ENCODE measurements at regions not wholly inside any gene's neighbourhood (a gene's known extent, or its start where the extent isn't known, plus 50 kb on each side); places are given as distances from the start of the nearest gene placed in this dataset.

- Histone ChIP-seq H3K27me3 (ENCODE audit: control insufficient read depth in 1 of 2, insufficient read depth in 2 of 2, low read length in 1 of 2) (no peaks in the 10 kb centered on the region), H3K4me3 (ENCODE audit: low read length in 2 of 2) (no peak overlapping the region), H3K27ac (ENCODE audit: low read depth in 1 of 2, low read length in 2 of 2) (no peak overlapping the region), H3K36me3 (ENCODE audit: control insufficient read depth in 1 of 2, insufficient read depth in 2 of 2, low read length in 1 of 2) (no peaks in the 10 kb centered on the region), H3K4me1 (ENCODE audit: control insufficient read depth in 1 of 2, insufficient read depth in 2 of 2, low read length in 2 of 2) (no peaks in the 10 kb centered on the region), H3K9me3 (ENCODE audit: control insufficient read depth, low read length) (no peaks in the 10 kb centered on the region)
- DNase-seq (no peak), ATAC-seq (ENCODE audit: low FRiP score) (no peak)
- intact Hi-C loops (cut with DNase I), result no loop called here
- WGBS, 2 donors, result 94% methylated on average over 7 of the region's 7 CpGs
Measured at GRCh38 chr7:36038063-36038721, 114.9 kb upstream of the EEPD1 start.

- H3K27me3 ChIP-seq (ENCODE audit: control insufficient read depth in 1 of 2, insufficient read depth in 2 of 2, low read length in 1 of 2), result no peaks in the 10 kb centered on the region
- H3K36me3 ChIP-seq (ENCODE audit: control insufficient read depth in 1 of 2, insufficient read depth in 2 of 2, low read length in 1 of 2), result no peaks in the 10 kb centered on the region
- ATAC-seq (ENCODE audit: low FRiP score) (no peak), DNase-seq (no peak)
- no peak overlapping the region for H3K27ac ChIP-seq (ENCODE audit: low read depth in 1 of 2, low read length in 2 of 2)
- no peaks in the 10 kb centered on the region for H3K4me1 ChIP-seq (ENCODE audit: control insufficient read depth in 1 of 2, insufficient read depth in 2 of 2, low read length in 2 of 2)
- no peaks in the 10 kb centered on the region for H3K9me3 ChIP-seq (ENCODE audit: control insufficient read depth, low read length)
- 80 to 90% methylated on average over 11 of the region's 11 CpGs for WGBS, 2 donors
- no peak overlapping the region for H3K4me3 ChIP-seq (ENCODE audit: low read length in 2 of 2)
- intact Hi-C loops (cut with DNase I), result no loop called here
Measured at GRCh38 chr7:36039243-36039642, 113.8 kb upstream of the EEPD1 start.

GRCh38 chr7:36039671-36040070, 113.4 kb upstream of the EEPD1 start:
- intact Hi-C loops (cut with DNase I), result no loop called here
- H3K4me1 ChIP-seq (ENCODE audit: control insufficient read depth in 1 of 2, insufficient read depth in 2 of 2, low read length in 2 of 2), result no peaks in the 10 kb centered on the region
- 74 to 80% methylated on average over 3 of the region's 3 CpGs for WGBS, 2 donors

GRCh38 chr7:36040679-36041078, 112.4 kb upstream of the EEPD1 start:
- no peaks in the 10 kb centered on the region for H3K36me3 ChIP-seq (ENCODE audit: control insufficient read depth in 1 of 2, insufficient read depth in 2 of 2, low read length in 1 of 2)
- H3K4me3 ChIP-seq (ENCODE audit: low read length in 2 of 2), result no peak overlapping the region
- no peak for ATAC-seq (ENCODE audit: low FRiP score)
- no peaks in the 10 kb centered on the region for H3K9me3 ChIP-seq (ENCODE audit: control insufficient read depth, low read length)
- intact Hi-C loops (cut with DNase I), result no loop called here
- 75 to 84% methylated on average over 3 of the region's 3 CpGs for WGBS, 2 donors
- peaks cover 4 to 6% of the 10 kb centered on the region in 2 donors for H3K4me1 ChIP-seq (ENCODE audit: control insufficient read depth in 1 of 2, insufficient read depth in 2 of 2, low read length in 2 of 2)
- no peaks in the 10 kb centered on the region for H3K27me3 ChIP-seq (ENCODE audit: control insufficient read depth in 1 of 2, insufficient read depth in 2 of 2, low read length in 1 of 2)
- no peak for DNase-seq
- H3K27ac ChIP-seq (ENCODE audit: low read depth in 1 of 2, low read length in 2 of 2), result no peak overlapping the region

More at GRCh38 chr7:36039671-36040070, 113.4 kb upstream of the EEPD1 start:
- ATAC-seq (ENCODE audit: low FRiP score), result no peak
- Histone ChIP-seq H3K36me3 (ENCODE audit: control insufficient read depth in 1 of 2, insufficient read depth in 2 of 2, low read length in 1 of 2) (no peaks in the 10 kb centered on the region), H3K4me3 (ENCODE audit: low read length in 2 of 2) (no peak overlapping the region), H3K9me3 (ENCODE audit: control insufficient read depth, low read length) (no peaks in the 10 kb centered on the region), H3K27ac (ENCODE audit: low read depth in 1 of 2, low read length in 2 of 2) (no peak overlapping the region), H3K27me3 (ENCODE audit: control insufficient read depth in 1 of 2, insufficient read depth in 2 of 2, low read length in 1 of 2) (no peaks in the 10 kb centered on the region)
- no peak for DNase-seq

- no peak overlapping the region for H3K4me3 ChIP-seq (ENCODE audit: low read length in 2 of 2)
- peaks cover 10 to 15% of the 10 kb centered on the region in 2 donors for H3K4me1 ChIP-seq (ENCODE audit: control insufficient read depth in 1 of 2, insufficient read depth in 2 of 2, low read length in 2 of 2)
- H3K27ac ChIP-seq (ENCODE audit: low read depth in 1 of 2, low read length in 2 of 2), result no peak overlapping the region
- H3K9me3 ChIP-seq (ENCODE audit: control insufficient read depth, low read length), result no peaks in the 10 kb centered on the region
- H3K36me3 ChIP-seq (ENCODE audit: control insufficient read depth in 1 of 2, insufficient read depth in 2 of 2, low read length in 1 of 2), result no peaks in the 10 kb centered on the region
- DNase-seq (no peak), ATAC-seq (ENCODE audit: low FRiP score) (no peak)
- intact Hi-C loops (cut with DNase I), result no loop called here
- no peaks in the 10 kb centered on the region for H3K27me3 ChIP-seq (ENCODE audit: control insufficient read depth in 1 of 2, insufficient read depth in 2 of 2, low read length in 1 of 2)
- 87 to 91% methylated on average over 6 of the region's 6 CpGs for WGBS, 2 donors
Measured at GRCh38 chr7:36044101-36044892, 108.8 kb upstream of the EEPD1 start.

- intact Hi-C loops (cut with DNase I), result loop anchor here in 1 of 2 donors (5.0 kb wide), 2 partner anchors 58 to 72 kb away; no protein-coding TSS in a partner anchor
- DNase-seq (no peak), ATAC-seq (ENCODE audit: low FRiP score) (peak; percentile 73)
- H3K9me3 ChIP-seq (ENCODE audit: control insufficient read depth, low read length), result no peaks in the 10 kb centered on the region
- H3K27ac ChIP-seq (ENCODE audit: low read depth in 1 of 2, low read length in 2 of 2), result no peak overlapping the region
- WGBS, 2 donors, result 14 to 16% methylated on average over 2 of the region's 2 CpGs
- H3K27me3 ChIP-seq (ENCODE audit: control insufficient read depth in 1 of 2, insufficient read depth in 2 of 2, low read length in 1 of 2), result no peaks in the 10 kb centered on the region
- H3K36me3 ChIP-seq (ENCODE audit: control insufficient read depth in 1 of 2, insufficient read depth in 2 of 2, low read length in 1 of 2), result no peaks in the 10 kb centered on the region
- no peak overlapping the region for H3K4me3 ChIP-seq (ENCODE audit: low read length in 2 of 2)
- H3K4me1 ChIP-seq (ENCODE audit: control insufficient read depth in 1 of 2, insufficient read depth in 2 of 2, low read length in 2 of 2), result peaks cover 10 to 15% of the 10 kb centered on the region in 2 donors
Measured at GRCh38 chr7:36045326-36045725, 107.7 kb upstream of the EEPD1 start.

GRCh38 chr7:36045830-36046341, 107.2 kb upstream of the EEPD1 start:
- DNase-seq (no peak), ATAC-seq (ENCODE audit: low FRiP score) (peak; percentile 55)
- WGBS, 2 donors, result 46 to 57% methylated on average over 3 of the region's 3 CpGs
- intact Hi-C loops (cut with DNase I), result loop anchor here in 1 of 2 donors (5.0 kb wide), 2 partner anchors 59 to 71 kb away; no protein-coding TSS in a partner anchor
- Histone ChIP-seq H3K9me3 (ENCODE audit: control insufficient read depth, low read length) (no peaks in the 10 kb centered on the region), H3K27ac (ENCODE audit: low read depth in 1 of 2, low read length in 2 of 2) (no peak overlapping the region), H3K4me1 (ENCODE audit: control insufficient read depth in 1 of 2, insufficient read depth in 2 of 2, low read length in 2 of 2) (peaks cover 10 to 15% of the 10 kb centered on the region in 2 donors), H3K4me3 (ENCODE audit: low read length in 2 of 2) (no peak overlapping the region), H3K27me3 (ENCODE audit: control insufficient read depth in 1 of 2, insufficient read depth in 2 of 2, low read length in 1 of 2) (no peaks in the 10 kb centered on the region), H3K36me3 (ENCODE audit: control insufficient read depth in 1 of 2, insufficient read depth in 2 of 2, low read length in 1 of 2) (no peaks in the 10 kb centered on the region)

GRCh38 chr7:36047091-36047658, 105.9 kb upstream of the EEPD1 start:
- intact Hi-C loops (cut with DNase I), result loop anchor here in 1 of 2 donors (5.0 kb wide), 2 partner anchors 60 to 70 kb away; no protein-coding TSS in a partner anchor
- 88 to 92% methylated on average over 2 of the region's 2 CpGs for WGBS, 2 donors
- Histone ChIP-seq H3K4me1 (ENCODE audit: control insufficient read depth in 1 of 2, insufficient read depth in 2 of 2, low read length in 2 of 2) (peaks cover 10 to 15% of the 10 kb centered on the region in 2 donors), H3K36me3 (ENCODE audit: control insufficient read depth in 1 of 2, insufficient read depth in 2 of 2, low read length in 1 of 2) (no peaks in the 10 kb centered on the region), H3K4me3 (ENCODE audit: low read length in 2 of 2) (no peak overlapping the region), H3K9me3 (ENCODE audit: control insufficient read depth, low read length) (no peaks in the 10 kb centered on the region), H3K27ac (ENCODE audit: low read depth in 1 of 2, low read length in 2 of 2) (no peak overlapping the region), H3K27me3 (ENCODE audit: control insufficient read depth in 1 of 2, insufficient read depth in 2 of 2, low read length in 1 of 2) (no peaks in the 10 kb centered on the region)
- DNase-seq (no peak), ATAC-seq (ENCODE audit: low FRiP score) (no peak)
